ENCODE measurements at regions not wholly inside any gene's neighbourhood (a gene's known extent, or its start where the extent isn't known, plus 50 kb on each side); places are given as distances from the start of the nearest gene placed in this dataset.

DNA sequence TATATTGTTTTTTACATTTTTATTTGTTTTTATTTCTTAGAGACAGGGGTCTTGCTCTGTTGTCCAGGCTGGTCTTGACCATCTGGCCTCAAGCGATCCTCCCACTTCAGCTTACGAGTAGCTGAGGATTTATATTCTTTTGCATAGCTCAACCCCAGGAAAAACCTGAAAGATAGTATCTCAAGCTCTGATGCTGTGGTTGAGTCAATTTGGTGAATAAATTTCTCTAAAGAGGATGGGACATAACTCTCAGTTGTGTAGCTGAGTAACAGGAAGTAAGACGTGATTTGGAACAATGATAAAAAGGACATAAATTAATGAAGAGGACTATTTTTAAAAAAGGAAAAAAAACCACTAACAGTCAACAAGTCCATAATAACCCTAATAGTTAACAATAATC, 79.8 kb upstream of the TNFSF11 start (continued):
- TF ChIP-seq RNF219 (CRISPR knock-in tag; IDR thresholded peaks at IDR 0.05), result no peak

DNA sequence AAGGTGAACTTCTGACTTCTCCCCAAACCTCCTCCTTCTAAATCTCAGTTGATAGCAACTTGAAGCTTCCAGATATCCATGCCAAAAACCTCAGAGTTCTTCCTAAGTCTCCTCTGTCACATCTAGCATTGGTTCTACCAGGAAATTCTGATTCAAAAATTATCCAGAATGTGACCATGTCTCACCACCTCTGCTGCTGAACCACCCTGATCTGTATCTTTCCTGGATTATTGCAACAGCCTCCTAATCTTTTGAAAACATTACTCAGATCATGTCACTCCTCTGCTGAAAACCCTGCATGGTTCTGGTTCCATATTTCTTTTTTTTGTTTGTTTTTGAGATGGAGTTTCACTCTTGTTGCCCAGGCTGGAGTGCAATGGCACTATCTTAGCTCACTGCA, 78.7 kb upstream of the TNFSF11 start:
- intact Hi-C loops (cut with micrococcal nuclease; ENCODE audit: unreplicated experiment) (no loop called here), in situ Hi-C loops (cut with HindIII; ENCODE audit: extremely low pct_ligation_motif_present, low pct_unique_long_range_greater_than_20kb) (no loop called here)
- Histone ChIP-seq H4K20me1 (ENCODE audit: insufficient read depth, low read length) (no peaks in the 10 kb centered on the region), H3K4me1 (ENCODE audit: insufficient read depth, low read length) (no peaks in the 10 kb centered on the region), H3K36me3 (replicated peaks in 1 of 2; ENCODE audit: control insufficient read depth in 1 of 2, insufficient read depth in 2 of 2, low read length in 2 of 2) (no peaks in the 10 kb centered on the region), H3K27me3 (ENCODE audit: control insufficient read depth in 1 of 2, insufficient read depth in 2 of 2, low read length in 2 of 2) (no peaks in the 10 kb centered on the region), H3K27ac (ENCODE audit: extremely low read length, insufficient read depth, low read length) (no peak overlapping the region), H3K4me3 (replicated peaks in 1 of 3; ENCODE audit: insufficient read depth in 1 of 3, low read depth in 2 of 3, low read length in 3 of 3) (no peak overlapping the region), H2AFZ (ENCODE audit: low read length) (no peak overlapping the region), H3K4me2 (ENCODE audit: low read depth, low read length) (no peak overlapping the region), H3K9me3 (ENCODE audit: low read length) (peaks cover 30% of the 10 kb centered on the region), H3K9ac (ENCODE audit: insufficient read depth, low read depth, low read length) (no peak overlapping the region), H3K79me2 (ENCODE audit: insufficient read depth, low read length) (no peaks in the 10 kb centered on the region)
- TF ChIP-seq ZNF556 (CRISPR knock-in tag; IDR thresholded peaks at IDR 0.05; ENCODE audit: borderline replicate concordance) (no peak), HIVEP1 (CRISPR knock-in tag; IDR thresholded peaks at IDR 0.05) (no peak), ZMYM2 (CRISPR knock-in tag; IDR thresholded peaks at IDR 0.05) (no peak), MXD3 (CRISPR knock-in tag; IDR thresholded peaks at IDR 0.05) (no peak), ZNF337 (CRISPR knock-in tag; IDR thresholded peaks at IDR 0.05; ENCODE audit: borderline replicate concordance, low read depth) (no peak), KMT2A (CRISPR knock-in tag; IDR thresholded peaks at IDR 0.05) (no peak), EED (CRISPR knock-in tag; IDR thresholded peaks at IDR 0.05) (no peak), PAWR (CRISPR knock-in tag; IDR thresholded peaks at IDR 0.05; ENCODE audit: borderline replicate concordance) (no peak), ASH2L (IDR thresholded peaks at IDR 0.05; ENCODE audit: insufficient read length, low read depth, low read length) (no peak)
- TF ChIP-seq, protein P1, sequence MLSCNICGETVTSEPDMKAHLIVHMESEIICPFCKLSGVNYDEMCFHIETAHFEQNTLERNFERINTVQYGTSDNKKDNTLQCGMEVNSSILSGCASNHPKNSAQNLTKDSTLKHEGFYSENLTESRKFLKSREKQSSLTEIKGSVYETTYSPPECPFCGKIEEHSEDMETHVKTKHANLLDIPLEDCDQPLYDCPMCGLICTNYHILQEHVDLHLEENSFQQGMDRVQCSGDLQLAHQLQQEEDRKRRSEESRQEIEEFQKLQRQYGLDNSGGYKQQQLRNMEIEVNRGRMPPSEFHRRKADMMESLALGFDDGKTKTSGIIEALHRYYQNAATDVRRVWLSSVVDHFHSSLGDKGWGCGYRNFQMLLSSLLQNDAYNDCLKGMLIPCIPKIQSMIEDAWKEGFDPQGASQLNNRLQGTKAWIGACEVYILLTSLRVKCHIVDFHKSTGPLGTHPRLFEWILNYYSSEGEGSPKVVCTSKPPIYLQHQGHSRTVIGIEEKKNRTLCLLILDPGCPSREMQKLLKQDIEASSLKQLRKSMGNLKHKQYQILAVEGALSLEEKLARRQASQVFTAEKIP (CRISPR knock-in tag; IDR thresholded peaks at IDR 0.05; ENCODE audit: borderline replicate concordance), result no peak
- ATAC-seq (no peak), FAIRE-seq (no peak), DNase-seq (ENCODE audit: low spot score) (no peak)
- ChIA-PET POLR2A (no interaction called here), CTCF (ENCODE audit: low intra/inter-chr PET ratio, low total read pairs) (no interaction called here)
- no TSS peak for BruUV-seq (replicated peaks)

Data from HepG2 (cell line).